Activated T-cell treated with anti-CD3 and anti-CD28 coated beads, Interleukin-2, amount 50 U/mL, for 24 hours (primary cell): ENCODE measurements at regions not wholly inside any gene's neighbourhood (a gene's known extent, or its start where the extent isn't known, plus 50 kb on each side); places are given as distances from the start of the nearest gene placed in this dataset.
"Not testable (repeated sequence)": the region's sequence is repeated elsewhere in the genome, so short reads cannot be mapped to it uniquely, and the experiment has no call there.

Experiments used
- DNase-seq: peaks from one replicate; pipeline ENCODE4 v3.0.0-alpha.2; 2020
- H3K27ac Mint-ChIP-seq: 2 replicates; pipeline ENCODE4 v1.8.0; 2020; ENCODE audit warnings: mild to moderate bottlenecking, mixed read lengths
- H3K27me3 Mint-ChIP-seq: 2 replicates; pipeline ENCODE4 v1.8.0; 2020; ENCODE audit warnings: mixed read lengths
- H3K36me3 Mint-ChIP-seq: 2 replicates; pipeline ENCODE4 v1.8.0; 2020; ENCODE audit warnings: low read depth, mixed read lengths
- H3K4me1 Mint-ChIP-seq: 2 replicates; pipeline ENCODE4 v1.8.0; 2020; ENCODE audit warnings: low read depth, mixed read lengths
- H3K4me3 Mint-ChIP-seq: 2 replicates; pipeline ENCODE4 v1.8.0; 2020; ENCODE audit warnings: mild to moderate bottlenecking, moderate library complexity, mixed read lengths
- H3K9me3 Mint-ChIP-seq: 2 replicates; pipeline ENCODE4 v1.8.0; 2020; ENCODE audit warnings: mixed read lengths

- H3K27me3 Mint-ChIP-seq: peaks cover 4% of the 10 kb centered on the region
Measured at GRCh38 chr10:94125856-94126255, 132.1 kb downstream of the PLCE1 start.

GRCh38 chr10:94129393-94130130, 135.8 kb downstream of the PLCE1 start:
- no peak for DNase-seq
- Mint-ChIP-seq H3K27ac (no peak overlapping the region), H3K4me1 (no peaks in the 10 kb centered on the region), H3K27me3 (peaks cover 3% of the 10 kb centered on the region), H3K9me3 (no peaks in the 10 kb centered on the region), H3K36me3 (no peaks in the 10 kb centered on the region), H3K4me3 (no peak overlapping the region)

More at GRCh38 chr10:94125856-94126255, 132.1 kb downstream of the PLCE1 start:
- Mint-ChIP-seq H3K4me3 (no peak overlapping the region), H3K27ac (no peak overlapping the region), H3K36me3 (no peaks in the 10 kb centered on the region), H3K4me1 (no peaks in the 10 kb centered on the region), H3K9me3 (no peaks in the 10 kb centered on the region)
- DNase-seq: no peak

- no peak for DNase-seq
- Mint-ChIP-seq H3K4me1 (no peaks in the 10 kb centered on the region), H3K27me3 (peaks cover 3% of the 10 kb centered on the region)
Measured at GRCh38 chr10:94131885-94132284, 138.2 kb downstream of the PLCE1 start.

GRCh38 chr10:94133239-94133638, 139.5 kb downstream of the PLCE1 start:
- Mint-ChIP-seq H3K36me3 (no peaks in the 10 kb centered on the region), H3K4me3 (no peak overlapping the region), H3K27me3 (peaks cover 3% of the 10 kb centered on the region), H3K4me1 (no peaks in the 10 kb centered on the region), H3K9me3 (no peaks in the 10 kb centered on the region), H3K27ac (no peak overlapping the region)
- DNase-seq: no peak

More at GRCh38 chr10:94131885-94132284, 138.2 kb downstream of the PLCE1 start:
- no peak overlapping the region for H3K4me3 Mint-ChIP-seq
- no peak overlapping the region for H3K27ac Mint-ChIP-seq
- no peaks in the 10 kb centered on the region for H3K36me3 Mint-ChIP-seq
- no peaks in the 10 kb centered on the region for H3K9me3 Mint-ChIP-seq

- no peak overlapping the region for H3K27ac Mint-ChIP-seq
- H3K36me3 Mint-ChIP-seq: no peaks in the 10 kb centered on the region
- no peak for DNase-seq
- H3K4me3 Mint-ChIP-seq: no peak overlapping the region
- no peaks in the 10 kb centered on the region for H3K4me1 Mint-ChIP-seq
- H3K27me3 Mint-ChIP-seq: peaks cover 4% of the 10 kb centered on the region
- H3K9me3 Mint-ChIP-seq: no peaks in the 10 kb centered on the region
Measured at GRCh38 chr10:94137747-94138146, 144.0 kb downstream of the PLCE1 start.

GRCh38 chr10:94138391-94138790, 144.7 kb downstream of the PLCE1 start:
- Mint-ChIP-seq H3K9me3 (no peaks in the 10 kb centered on the region), H3K27ac (no peak overlapping the region), H3K4me3 (no peak overlapping the region), H3K36me3 (no peaks in the 10 kb centered on the region), H3K27me3 (peaks cover 4% of the 10 kb centered on the region), H3K4me1 (no peaks in the 10 kb centered on the region)
- DNase-seq: no peak

- no peaks in the 10 kb centered on the region for H3K4me1 Mint-ChIP-seq
- no peak for DNase-seq
- no peaks in the 10 kb centered on the region for H3K36me3 Mint-ChIP-seq
- no peak overlapping the region for H3K27ac Mint-ChIP-seq
- H3K27me3 Mint-ChIP-seq: peaks cover 4% of the 10 kb centered on the region
- no peak overlapping the region for H3K4me3 Mint-ChIP-seq
- no peaks in the 10 kb centered on the region for H3K9me3 Mint-ChIP-seq
Measured at GRCh38 chr10:94143261-94143660, 149.5 kb downstream of the PLCE1 start.

GRCh38 chr10:94146313-94146712, 152.6 kb downstream of the PLCE1 start:
- Mint-ChIP-seq H3K4me3 (no peak overlapping the region), H3K36me3 (no peaks in the 10 kb centered on the region), H3K27me3 (peaks cover 7% of the 10 kb centered on the region), H3K4me1 (no peaks in the 10 kb centered on the region), H3K27ac (no peak overlapping the region), H3K9me3 (no peaks in the 10 kb centered on the region)
- no peak for DNase-seq

GRCh38 chr10:94146746-94147145, 153.0 kb downstream of the PLCE1 start:
- Mint-ChIP-seq H3K4me3 (no peak overlapping the region), H3K36me3 (no peaks in the 10 kb centered on the region), H3K27me3 (peaks cover 10% of the 10 kb centered on the region), H3K4me1 (no peaks in the 10 kb centered on the region), H3K27ac (no peak overlapping the region), H3K9me3 (no peaks in the 10 kb centered on the region)
- no peak for DNase-seq

GRCh38 chr10:94149702-94150101, 156.0 kb downstream of the PLCE1 start:
- DNase-seq: no peak
- H3K4me1 Mint-ChIP-seq: no peaks in the 10 kb centered on the region
- no peaks in the 10 kb centered on the region for H3K9me3 Mint-ChIP-seq
- no peaks in the 10 kb centered on the region for H3K36me3 Mint-ChIP-seq
- no peak overlapping the region for H3K27ac Mint-ChIP-seq
- peaks cover 11% of the 10 kb centered on the region for H3K27me3 Mint-ChIP-seq
- H3K4me3 Mint-ChIP-seq: no peak overlapping the region

- Mint-ChIP-seq H3K9me3 (no peaks in the 10 kb centered on the region), H3K27me3 (peaks cover 11% of the 10 kb centered on the region), H3K36me3 (no peaks in the 10 kb centered on the region), H3K4me1 (no peaks in the 10 kb centered on the region), H3K27ac (no peak overlapping the region), H3K4me3 (no peak overlapping the region)
- no peak for DNase-seq
Measured at GRCh38 chr10:94150541-94151184, 156.9 kb downstream of the PLCE1 start.

GRCh38 chr10:94155722-94156271, 162.1 kb downstream of the PLCE1 start:
- Mint-ChIP-seq H3K4me3 (no peak overlapping the region), H3K27me3 (peaks cover 8% of the 10 kb centered on the region), H3K36me3 (no peaks in the 10 kb centered on the region), H3K4me1 (no peaks in the 10 kb centered on the region), H3K9me3 (peaks cover 3% of the 10 kb centered on the region), H3K27ac (no peak overlapping the region)
- DNase-seq: no peak

GRCh38 chr10:94156453-94156852, 162.7 kb downstream of the PLCE1 start:
- H3K27ac Mint-ChIP-seq: no peak overlapping the region
- no peaks in the 10 kb centered on the region for H3K36me3 Mint-ChIP-seq
- no peak overlapping the region for H3K4me3 Mint-ChIP-seq
- H3K9me3 Mint-ChIP-seq: peaks cover 3% of the 10 kb centered on the region
- H3K27me3 Mint-ChIP-seq: peaks cover 3% of the 10 kb centered on the region
- H3K4me1 Mint-ChIP-seq: no peaks in the 10 kb centered on the region
- DNase-seq: no peak

- not testable (repeated sequence) for H3K4me1 Mint-ChIP-seq, H3K27me3 Mint-ChIP-seq, H3K36me3 Mint-ChIP-seq, H3K27ac Mint-ChIP-seq, H3K4me3 Mint-ChIP-seq, H3K9me3 Mint-ChIP-seq, DNase-seq
Measured at GRCh38 chr10:94165158-94165611, 171.5 kb downstream of the PLCE1 start.

- DNase-seq: no peak
- Mint-ChIP-seq H3K4me3 (no peak overlapping the region), H3K27me3 (peaks cover 5% of the 10 kb centered on the region), H3K9me3 (no peaks in the 10 kb centered on the region), H3K27ac (no peak overlapping the region), H3K36me3 (no peaks in the 10 kb centered on the region), H3K4me1 (no peaks in the 10 kb centered on the region)
Measured at GRCh38 chr10:94172332-94172731, 178.6 kb downstream of the PLCE1 start.
